ENCODE measurements at regions not wholly inside any gene's neighbourhood (a gene's known extent, or its start where the extent isn't known, plus 50 kb on each side); places are given as distances from the start of the nearest gene placed in this dataset.

GRCh38 chr22:49078076-49078710 is 749.5 kb downstream of the BRD1 start:
- DNase-seq = no peak

DNA sequence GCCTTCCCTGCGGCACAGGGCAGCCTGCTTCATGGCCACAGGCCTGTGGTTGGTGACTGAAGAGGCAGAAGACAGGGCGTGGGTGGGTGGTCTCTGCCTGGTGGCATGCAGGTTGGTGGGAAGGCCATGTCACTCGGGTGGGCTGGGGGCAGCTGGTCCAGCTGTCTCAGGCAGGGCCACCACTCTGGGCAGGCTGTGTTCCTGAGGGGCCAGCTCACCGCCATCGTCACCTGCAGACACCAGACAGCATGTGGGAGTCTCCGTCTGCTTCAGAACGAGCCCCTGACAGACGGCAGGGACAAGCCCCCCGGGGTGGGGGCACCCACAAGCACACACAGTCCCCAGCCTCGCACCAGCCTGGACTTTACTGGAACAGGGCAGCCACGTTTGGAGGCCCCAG is 750.1 kb downstream of the BRD1 start:
- DNase-seq = no peak

DNA sequence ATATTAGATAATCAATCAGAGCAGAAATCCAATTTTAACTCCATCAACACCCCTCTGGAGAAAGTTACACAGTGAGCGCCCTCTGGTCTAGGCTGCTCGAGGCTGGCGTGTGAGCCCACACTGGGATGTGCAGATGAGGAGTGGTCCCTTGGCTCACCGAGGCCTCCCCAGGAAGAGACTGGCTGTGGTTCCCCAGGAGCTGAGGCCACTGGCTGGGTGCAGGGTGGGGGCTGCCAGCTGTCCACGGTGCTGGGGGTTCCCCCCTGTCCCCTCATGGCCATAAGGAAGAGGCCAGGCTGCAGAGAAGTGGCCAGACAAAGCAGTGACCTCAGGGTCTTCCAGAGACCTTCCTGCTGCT is 750.7 kb downstream of the BRD1 start:
- DNase-seq = no peak

DNA sequence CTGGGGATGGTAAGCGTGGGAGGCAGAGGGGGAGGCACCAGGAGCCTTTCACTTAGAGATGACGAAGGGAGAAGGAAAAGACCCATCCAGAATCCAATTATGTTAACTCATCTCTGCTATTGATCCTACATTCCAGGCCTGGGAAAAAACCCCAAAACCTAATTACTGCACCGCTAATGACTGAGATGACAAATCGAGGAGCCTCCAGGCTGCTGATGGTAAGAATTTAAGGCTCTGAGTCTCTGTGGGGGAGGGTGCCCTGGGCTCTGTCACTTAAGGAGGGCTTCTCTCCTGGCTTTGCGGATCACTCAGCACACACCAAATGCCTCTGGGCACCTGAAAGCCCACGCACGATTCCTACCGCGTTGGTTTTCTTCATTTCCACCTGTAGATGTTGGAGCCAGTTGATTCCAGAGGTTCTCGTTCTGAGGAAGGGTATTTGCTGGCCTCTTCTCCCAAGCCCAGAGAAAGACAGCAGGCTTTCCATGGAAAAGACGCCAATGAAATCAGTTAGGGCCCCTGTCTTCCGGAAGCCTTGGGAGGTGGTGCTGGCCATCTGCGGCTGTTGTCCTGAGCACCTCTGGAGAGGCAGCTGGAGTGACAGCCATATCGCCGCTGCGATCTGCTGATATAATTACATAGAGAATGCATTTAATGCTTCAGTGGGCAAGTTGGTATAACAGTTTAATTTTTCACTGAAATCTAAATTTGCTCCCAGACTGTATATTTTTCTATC is 751.2 kb downstream of the BRD1 start:
- DNase-seq = no peak

- DNase-seq = no peak
These were observed 752.5 kb downstream of the BRD1 start for GRCh38 chr22:49075150-49075549.

DNA sequence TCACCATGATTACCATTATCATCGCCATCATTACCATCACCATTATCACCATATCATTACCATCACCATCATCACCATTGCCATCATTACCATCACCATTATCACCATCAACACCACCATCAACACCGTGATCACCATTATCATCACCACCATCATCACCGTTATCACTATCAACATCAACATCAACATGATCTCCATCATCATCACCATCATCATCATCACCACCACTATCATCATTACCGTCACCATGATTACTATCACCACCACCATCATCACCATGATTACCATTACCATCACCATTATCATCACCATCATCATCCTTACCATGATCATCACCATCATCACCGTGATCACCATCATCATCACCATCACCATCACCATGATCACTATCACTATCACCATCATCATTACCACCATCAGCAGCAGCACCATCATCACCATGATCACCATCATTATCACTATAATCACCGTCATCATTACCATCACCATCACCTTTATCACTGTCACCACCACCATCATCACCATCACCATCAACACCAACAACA is 753.7 kb downstream of the BRD1 start:
- DNase-seq = no peak

- no peak for DNase-seq
These were observed 754.6 kb downstream of the BRD1 start for GRCh38 chr22:49072996-49073645.

- DNase-seq = no peak
These were observed 757.2 kb downstream of the BRD1 start for GRCh38 chr22:49070501-49070900.

DNA sequence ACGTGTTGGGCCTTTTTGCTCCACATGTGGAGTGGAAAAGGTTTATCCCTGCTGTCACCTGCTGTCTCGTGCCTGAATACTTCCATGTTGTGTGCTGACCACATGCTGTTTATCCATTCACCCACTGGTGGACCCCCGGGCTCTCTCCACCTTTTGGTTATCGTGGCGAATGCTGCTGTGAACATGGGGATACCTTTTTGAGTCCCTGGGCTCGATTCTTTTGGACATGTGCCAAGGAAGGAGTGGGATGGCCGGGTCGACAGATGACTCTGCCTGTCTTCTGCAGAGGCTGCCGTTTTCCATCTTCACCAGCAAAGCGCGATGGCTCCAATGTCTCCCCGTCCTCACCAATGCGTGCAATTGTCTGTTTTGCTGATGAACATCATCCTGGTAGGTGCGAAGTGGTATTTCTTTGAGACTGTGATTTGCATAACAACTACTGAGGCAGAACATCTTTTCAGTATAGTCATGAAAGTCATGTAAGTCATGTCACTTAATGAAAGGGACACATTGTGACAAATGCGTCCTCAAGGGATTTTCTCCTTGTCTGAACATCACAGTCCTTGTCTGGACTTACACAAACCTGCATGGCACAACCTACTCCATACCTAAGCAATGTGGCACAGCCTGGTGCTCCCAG is 758.7 kb downstream of the BRD1 start:
- peak; percentile 69 for DNase-seq

DNA sequence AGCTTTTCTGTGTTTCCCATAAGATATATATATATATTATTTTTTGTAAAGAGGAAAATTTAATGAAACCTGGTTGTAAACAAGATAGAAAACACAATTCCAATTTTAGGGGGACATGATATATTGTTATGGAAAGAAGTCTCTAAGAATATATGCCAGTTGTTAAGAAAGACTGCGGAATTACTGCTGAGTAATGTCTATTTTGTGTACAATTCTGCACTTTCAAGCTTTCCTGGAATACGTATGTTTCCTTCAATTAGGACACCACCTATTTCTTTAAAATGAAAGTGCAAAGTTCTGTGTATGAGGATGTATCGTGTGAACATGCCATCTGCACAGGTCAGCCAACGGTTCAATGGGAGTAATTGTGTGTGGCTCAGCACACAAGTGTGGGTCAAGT is 760.2 kb downstream of the BRD1 start:
- no peak for DNase-seq

DNA sequence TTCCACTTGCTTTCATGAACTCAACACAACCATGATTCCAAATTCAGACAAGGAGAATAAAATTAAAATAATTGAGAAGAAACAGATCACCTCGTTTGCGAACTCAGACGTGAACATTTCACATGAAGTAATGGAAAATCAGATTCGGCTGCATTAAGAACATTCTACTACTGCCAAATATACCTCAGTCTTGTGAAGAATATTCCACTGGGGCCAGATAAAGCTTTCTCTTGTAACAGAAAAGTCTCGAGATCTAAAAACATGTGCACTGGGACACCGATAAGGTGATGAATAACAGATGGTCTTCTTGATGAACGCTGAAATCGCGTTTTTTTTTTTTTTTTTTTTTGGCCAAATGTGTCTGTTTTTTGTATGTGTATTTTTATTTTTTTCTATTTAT is 761.1 kb downstream of the BRD1 start:
- no peak for DNase-seq

GRCh38 chr22:49064836-49065235 is 762.8 kb downstream of the BRD1 start:
- no peak for DNase-seq

DNA sequence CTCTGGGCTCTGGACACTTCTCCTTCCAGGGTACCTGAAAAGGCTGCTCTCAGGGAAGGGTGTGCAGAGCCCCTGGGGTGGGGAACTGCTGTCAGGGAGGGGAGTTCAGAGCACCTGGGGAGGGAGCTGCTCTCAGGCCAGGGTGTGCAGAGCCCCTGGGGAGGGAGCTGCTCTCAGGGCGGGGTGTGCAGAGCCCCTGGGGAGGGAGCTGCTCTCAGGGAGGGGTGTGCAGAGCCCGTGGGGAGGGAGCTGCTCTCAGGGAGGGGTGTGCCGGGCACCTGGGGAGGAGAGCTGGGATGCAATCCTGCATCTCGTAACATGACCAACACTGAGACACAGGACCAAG is 764.2 kb downstream of the BRD1 start:
- DNase-seq = peak; percentile 68

DNA sequence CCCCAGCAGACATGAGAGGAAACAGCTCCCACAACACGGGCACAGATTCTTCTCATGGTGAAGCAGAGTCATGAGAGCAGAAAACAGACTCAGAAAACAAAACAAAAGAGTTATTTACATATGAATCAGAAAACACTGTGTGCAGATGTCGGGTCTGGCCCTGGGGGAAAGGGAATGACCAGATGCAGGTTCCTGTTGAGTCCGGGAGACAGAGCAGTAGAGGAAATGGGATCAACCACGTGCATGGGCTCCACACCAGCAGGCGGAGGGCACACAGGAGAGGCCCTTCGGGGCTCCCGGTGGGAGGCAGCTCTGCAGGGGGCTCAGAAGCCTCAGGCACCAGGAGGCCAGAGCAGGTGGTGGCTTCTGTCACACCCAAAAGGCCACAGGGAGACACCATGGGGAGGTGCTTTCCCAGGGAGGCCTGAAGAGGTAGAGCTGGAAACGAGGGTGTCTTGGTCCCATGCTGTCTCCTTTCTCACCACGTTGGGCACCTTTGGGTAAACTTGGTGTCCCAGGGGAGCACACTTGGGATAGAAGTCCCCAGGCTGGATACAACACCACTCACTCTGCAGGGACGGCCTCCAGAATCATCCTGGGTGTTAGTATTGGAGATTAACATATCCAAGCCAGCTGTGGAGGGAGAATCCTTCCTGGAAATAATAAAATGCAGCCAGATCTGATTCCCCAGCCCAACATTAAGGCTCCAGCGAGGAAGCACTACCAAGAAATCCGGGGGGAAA is 764.7 kb downstream of the BRD1 start:
- DNase-seq = peak; percentile 47

GRCh38 chr22:49062155-49062801 is 765.4 kb downstream of the BRD1 start:
- peak; percentile 42 for DNase-seq

- no peak for DNase-seq
These were observed 769.8 kb downstream of the BRD1 start for GRCh38 chr22:49057910-49058309.

DNA sequence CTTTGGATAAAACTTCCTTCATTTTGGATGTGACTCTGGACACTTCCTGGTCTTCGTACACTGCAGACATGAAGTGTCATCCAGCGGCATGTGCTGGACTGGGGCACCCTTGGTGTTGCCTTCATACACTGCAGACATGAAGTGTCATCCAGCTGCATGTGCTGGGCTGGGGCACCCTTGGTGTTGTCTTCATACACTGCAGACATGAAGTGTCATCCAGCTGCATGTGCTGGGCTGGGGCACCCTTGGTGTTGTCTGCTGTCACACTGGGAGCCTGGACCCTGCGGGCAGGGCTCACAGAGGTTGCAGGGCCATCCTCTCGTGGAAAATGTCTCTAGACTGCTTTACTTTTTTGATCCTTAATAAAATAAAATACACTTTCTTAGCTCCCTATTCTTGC is 771.4 kb downstream of the BRD1 start:
- DNase-seq = no peak

DNA sequence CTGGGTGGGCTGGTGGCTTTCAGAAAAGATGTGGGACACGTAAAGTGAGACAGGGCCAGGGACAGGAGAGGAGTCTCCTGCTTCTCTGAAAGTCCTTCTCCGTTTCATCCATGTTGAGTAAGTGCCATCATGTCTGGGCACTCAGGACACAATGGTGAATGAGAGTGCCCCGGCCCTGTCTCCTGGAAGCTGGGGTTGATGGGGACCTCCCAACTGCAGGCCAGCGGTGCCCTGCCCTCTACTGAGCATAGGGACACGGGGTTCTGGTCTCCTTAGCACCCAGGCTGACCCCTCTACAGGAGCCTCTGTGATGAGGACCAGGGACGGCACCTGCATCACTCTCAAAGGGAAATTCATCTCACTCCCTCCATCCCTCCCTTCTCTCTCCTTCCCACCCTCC is 772.3 kb downstream of the BRD1 start:
- no peak for DNase-seq

DNA sequence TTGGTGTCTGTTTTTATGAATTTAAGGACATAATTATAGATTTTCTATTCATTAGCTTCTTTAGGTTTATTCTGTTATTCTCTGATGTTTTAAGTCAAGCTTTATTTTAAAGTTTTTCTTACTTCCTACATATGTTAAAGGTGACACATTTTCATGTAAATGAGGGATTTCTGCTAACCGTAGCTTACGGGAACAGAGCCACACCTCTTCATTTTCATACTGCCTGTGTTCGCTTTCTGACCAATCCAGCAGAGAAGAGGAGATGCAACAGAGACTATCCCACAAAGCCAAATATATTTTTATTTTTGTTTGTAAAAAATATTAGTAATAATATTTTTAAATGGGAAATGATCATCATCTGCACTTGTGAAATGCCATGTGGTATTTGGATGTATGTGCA is 774.1 kb downstream of the BRD1 start:
- DNase-seq = no peak

DNA sequence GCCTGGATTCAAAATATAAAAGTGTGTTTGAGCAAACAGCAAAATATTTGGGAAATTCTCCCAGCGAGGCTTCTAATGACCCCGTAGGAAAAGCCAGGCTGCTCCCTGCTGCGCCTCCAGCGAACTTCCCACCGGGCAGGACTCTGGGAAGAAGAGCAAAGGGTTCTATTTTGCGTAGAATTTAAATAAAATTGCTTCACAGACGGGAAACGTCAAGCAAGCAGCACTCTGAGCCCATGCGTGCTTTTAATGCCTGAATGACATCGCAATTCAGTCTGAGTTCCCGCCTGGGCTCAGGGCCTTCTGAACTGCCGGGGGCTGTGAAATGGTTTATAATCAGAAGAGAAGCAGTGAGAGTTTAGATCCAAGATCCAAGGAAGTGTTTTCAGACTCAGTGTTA is 775.1 kb downstream of the BRD1 start:
- no peak for DNase-seq

DNA sequence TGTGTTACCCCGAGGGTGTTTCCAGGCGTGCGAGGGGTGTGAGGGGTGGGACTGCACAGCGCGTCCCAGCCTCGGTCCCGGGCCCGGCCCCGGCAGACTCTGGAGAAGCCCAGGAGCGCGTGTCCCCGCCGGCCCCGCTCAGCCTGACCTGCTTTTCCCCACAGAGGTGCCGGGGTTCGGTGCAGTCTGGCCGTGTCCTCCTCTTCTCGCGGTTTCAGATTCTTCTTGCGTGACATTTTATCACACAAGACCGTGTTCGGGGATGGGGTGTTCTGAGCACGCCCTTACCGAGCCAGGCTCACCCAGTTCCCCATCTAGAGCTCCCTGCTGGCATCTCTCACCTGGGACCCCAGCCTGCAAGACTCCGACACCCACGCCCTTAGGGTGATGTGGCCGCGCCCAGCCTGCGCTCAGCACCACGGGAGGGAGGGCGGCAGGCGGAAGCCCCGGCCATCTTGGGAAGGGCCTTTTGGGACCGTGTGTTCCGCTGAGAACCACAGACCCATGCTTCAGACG is 775.6 kb downstream of the BRD1 start:
- no peak for DNase-seq

DNA sequence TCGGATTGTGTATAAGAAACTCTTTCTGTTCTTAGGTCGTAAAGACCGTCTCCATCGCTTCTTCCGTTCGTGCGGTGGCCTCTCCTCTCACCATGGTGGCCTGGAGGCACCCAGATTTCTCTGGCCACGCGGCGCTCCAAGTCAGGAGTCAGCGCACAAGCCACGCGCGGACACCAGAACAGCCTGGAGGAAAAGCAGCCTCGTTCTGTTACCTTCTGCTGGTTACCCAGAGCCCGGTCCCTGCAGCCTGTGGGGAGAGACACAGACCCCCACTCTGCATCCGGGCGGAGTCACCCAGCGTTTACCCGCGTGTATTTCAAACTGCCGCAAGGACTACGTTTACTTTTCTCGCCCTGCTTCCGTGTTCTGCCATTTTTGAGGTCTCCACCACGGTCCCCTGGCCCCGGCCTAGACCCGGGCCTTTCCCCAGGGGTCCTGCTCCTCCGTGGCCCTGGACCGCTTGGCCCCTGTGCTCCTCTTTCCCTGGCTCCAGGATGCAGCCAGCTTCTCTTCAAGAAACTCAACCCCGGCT is 776.1 kb downstream of the BRD1 start:
- DNase-seq = no peak

Data from NCI-H345 (cell line).